ENCODE measurements at regions not wholly inside any gene's neighbourhood (a gene's known extent, or its start where the extent isn't known, plus 50 kb on each side); places are given as distances from the start of the nearest gene placed in this dataset.

- DNase-seq (ENCODE audit: low read depth in 1 of 2, low spot score in 1 of 2), result no peak
- no peak for TF ChIP-seq GABPA (IDR thresholded peaks at IDR 0.05; ENCODE audit: low read depth)
- no peak for TF ChIP-seq POLR2AphosphoS5 (IDR thresholded peaks at IDR 0.05; ENCODE audit: low read depth)
- no peak for TF ChIP-seq SPI1 (IDR thresholded peaks at IDR 0.05; ENCODE audit: borderline replicate concordance, low read depth)
- no peak for TF ChIP-seq REST (IDR thresholded peaks at IDR 0.05; ENCODE audit: insufficient replicate concordance, low read depth)
- no peak for TF ChIP-seq CTCF (IDR thresholded peaks at IDR 0.05; ENCODE audit: insufficient read depth, low read length)
- Histone ChIP-seq H3K27ac (replicated peaks) (no peak overlapping the region), H3K27me3 (ENCODE audit: insufficient read depth, poor library complexity, severe bottlenecking) (no peaks in the 10 kb centered on the region), H3K4me3 (replicated peaks; ENCODE audit: insufficient read depth, low read length) (no peak overlapping the region)
These were observed 149.6 kb upstream of the BCOR start for GRCh38 chrX:40247382-40247781.

- no peaks in the 10 kb centered on the region for H3K27me3 ChIP-seq (ENCODE audit: insufficient read depth, poor library complexity, severe bottlenecking)
- no peak for DNase-seq (ENCODE audit: low read depth in 1 of 2, low spot score in 1 of 2)
- TF ChIP-seq CTCF (IDR thresholded peaks at IDR 0.05; ENCODE audit: insufficient read depth, low read length) (no peak), POLR2AphosphoS5 (IDR thresholded peaks at IDR 0.05; ENCODE audit: low read depth) (no peak), GABPA (IDR thresholded peaks at IDR 0.05; ENCODE audit: low read depth) (no peak), REST (IDR thresholded peaks at IDR 0.05; ENCODE audit: insufficient replicate concordance, low read depth) (no peak), SPI1 (IDR thresholded peaks at IDR 0.05; ENCODE audit: borderline replicate concordance, low read depth) (no peak)
- H3K27ac ChIP-seq (replicated peaks), result no peak overlapping the region
- no peak overlapping the region for H3K4me3 ChIP-seq (replicated peaks; ENCODE audit: insufficient read depth, low read length)
These were observed 147.8 kb upstream of the BCOR start for GRCh38 chrX:40245488-40246071.

GRCh38 chrX:40244980-40245379, 147.2 kb upstream of the BCOR start:
- TF ChIP-seq GABPA (IDR thresholded peaks at IDR 0.05; ENCODE audit: low read depth), result no peak
- no peak for TF ChIP-seq SPI1 (IDR thresholded peaks at IDR 0.05; ENCODE audit: borderline replicate concordance, low read depth)
- no peak for TF ChIP-seq REST (IDR thresholded peaks at IDR 0.05; ENCODE audit: insufficient replicate concordance, low read depth)
- no peak for TF ChIP-seq CTCF (IDR thresholded peaks at IDR 0.05; ENCODE audit: insufficient read depth, low read length)
- TF ChIP-seq POLR2AphosphoS5 (IDR thresholded peaks at IDR 0.05; ENCODE audit: low read depth), result no peak
- Histone ChIP-seq H3K27me3 (ENCODE audit: insufficient read depth, poor library complexity, severe bottlenecking) (no peaks in the 10 kb centered on the region), H3K27ac (replicated peaks) (no peak overlapping the region), H3K4me3 (replicated peaks; ENCODE audit: insufficient read depth, low read length) (no peak overlapping the region)
- DNase-seq (ENCODE audit: low read depth in 1 of 2, low spot score in 1 of 2), result no peak
